ENCODE measurements at regions not wholly inside any gene's neighbourhood (a gene's known extent, or its start where the extent isn't known, plus 50 kb on each side); places are given as distances from the start of the nearest gene placed in this dataset.

GRCh38 chr18:45402485-45403056 lies 212.7 kb upstream of the SLC14A2 start:
- no peak for TF ChIP-seq CTCF (IDR thresholded peaks at IDR 0.05; ENCODE audit: extremely low read depth, insufficient read depth, missing control alignments)
- in situ Hi-C loops (cut with MboI; ENCODE audit: low pct_unique_long_range_greater_than_20kb, low sequenced_read_pairs, unreplicated experiment) = no loop called here
- no peak for DNase-seq (ENCODE audit: low spot score)

GRCh38 chr18:45403341-45404049 lies 211.8 kb upstream of the SLC14A2 start:
- in situ Hi-C loops (cut with MboI; ENCODE audit: low pct_unique_long_range_greater_than_20kb, low sequenced_read_pairs, unreplicated experiment) = no loop called here
- no peak for TF ChIP-seq CTCF (IDR thresholded peaks at IDR 0.05; ENCODE audit: extremely low read depth, insufficient read depth, missing control alignments)
- DNase-seq (ENCODE audit: low spot score) = no peak

- TF ChIP-seq CTCF (IDR thresholded peaks at IDR 0.05; ENCODE audit: extremely low read depth, insufficient read depth, missing control alignments) = no peak
- in situ Hi-C loops (cut with MboI; ENCODE audit: low pct_unique_long_range_greater_than_20kb, low sequenced_read_pairs, unreplicated experiment) = no loop called here
- no peak for DNase-seq (ENCODE audit: low spot score)
Observed at GRCh38 chr18:45408218-45408617, 207.1 kb upstream of the SLC14A2 start.

- in situ Hi-C loops (cut with MboI; ENCODE audit: low pct_unique_long_range_greater_than_20kb, low sequenced_read_pairs, unreplicated experiment) = no loop called here
- TF ChIP-seq CTCF (IDR thresholded peaks at IDR 0.05; ENCODE audit: extremely low read depth, insufficient read depth, missing control alignments) = no peak
Observed at GRCh38 chr18:45409971-45410370, 205.3 kb upstream of the SLC14A2 start.

GRCh38 chr18:45412577-45412976 lies 202.7 kb upstream of the SLC14A2 start:
- in situ Hi-C loops (cut with MboI; ENCODE audit: low pct_unique_long_range_greater_than_20kb, low sequenced_read_pairs, unreplicated experiment) = no loop called here
- DNase-seq (ENCODE audit: low spot score) = no peak
- no peak for TF ChIP-seq CTCF (IDR thresholded peaks at IDR 0.05; ENCODE audit: extremely low read depth, insufficient read depth, missing control alignments)

More at GRCh38 chr18:45409971-45410370, 205.3 kb upstream of the SLC14A2 start:
- no peak for DNase-seq (ENCODE audit: low spot score)

- DNase-seq (ENCODE audit: low spot score) = no peak
- in situ Hi-C loops (cut with MboI; ENCODE audit: low pct_unique_long_range_greater_than_20kb, low sequenced_read_pairs, unreplicated experiment) = no loop called here
- TF ChIP-seq CTCF (IDR thresholded peaks at IDR 0.05; ENCODE audit: extremely low read depth, insufficient read depth, missing control alignments) = no peak
Observed at GRCh38 chr18:45413180-45413836, 202.0 kb upstream of the SLC14A2 start.

All from GM13977 (cell line).